Right lobe of liver (tissue), 6 donors: ENCODE measurements at regions not wholly inside any gene's neighbourhood (a gene's known extent, or its start where the extent isn't known, plus 50 kb on each side); places are given as distances from the start of the nearest gene placed in this dataset.

Source experiments
- ATAC-seq, 4 donors: fragments of 200-7000 bp; cut with Tn5 transposase; one replicate each; pipeline ENCODE4 v1.9.1; 2020; ENCODE audit warnings: mild to moderate bottlenecking in 4 of 4, moderate library complexity in 4 of 4
- DNase-seq, 3 donors: peaks; one replicate each; pipeline ENCODE4 v3.0.0-alpha.2; 2020
- H3K27ac ChIP-seq, 3 donors: fragments of 200-600 bp; one replicate each; pipeline ENCODE4 v1.8.0; 2022
- H3K27me3 ChIP-seq, 2 donors: fragments of 200-600 bp; one replicate each; pipeline ENCODE4 v1.8.0; 2022
- H3K36me3 ChIP-seq, 4 donors: fragments of 200-600 bp; sonication (generic) in 1 of 4; one replicate each; pipeline versions ENCODE4 v1.5.1 to v1.8.0; 2017 to 2022; ENCODE audit warnings: control low read depth in 1 of 4
- H3K4me1 ChIP-seq, 4 donors: fragments of 200-600 bp; sonication (generic) in 1 of 4; one replicate each; pipeline versions ENCODE4 v1.5.1 to v1.8.0; 2017 to 2022; ENCODE audit warnings: control low read depth in 1 of 4
- H3K4me3 ChIP-seq, 3 donors: fragments of 200-600 bp; one replicate each; pipeline ENCODE4 v1.8.0; 2022
- H3K9me3 ChIP-seq, 4 donors: fragments of 200-600 bp; sonication (generic) in 1 of 4; one replicate each; pipeline versions ENCODE4 v1.5.1 to v1.8.0; 2017 to 2022; ENCODE audit warnings: control low read depth in 1 of 4
- POLR2A ChIP-seq: fragments of 450-650 bp; IDR thresholded peaks from one replicate; pipeline ENCODE4 v1.6.1; 2017; ENCODE audit warnings: antibody characterized with exemption, mild to moderate bottlenecking
- WGBS: methylation state at CpG from one replicate; pipeline ENCODE4 v1.1.6; 2018; ENCODE audit warnings: low coverage, low lambda C conversion rate; ENCODE audit not compliant: insufficient coverage; ENCODE audit errors: missing lambda C conversion rate; 5-methylcytosine and 5-hydroxymethylcytosine counted together
- intact Hi-C, 2 donors: fragments of 100-400 bp; cut with DNase I; formaldehyde crosslinking; loops; one replicate each; pipeline versions ENCODE4 v1.11.2 to v1.14.1; 2022
- TF ChIP-seq, protein P1 (sequence below), 4 donors: fragments of 200-600 bp in 3 of 4; fragments of 450-650 bp in 1 of 4; IDR thresholded peaks; one replicate each; pipeline versions ENCODE4 v1.5.1 to v1.8.0; 2016 to 2022; ENCODE audit warnings: antibody characterized with exemption in 4 of 4, mild to moderate bottlenecking in 2 of 4
- donor health status: DM: no; HTN: yes; CAD: no.
- donor health status: DM: no; HTN: no; CAD: no.
- donor health status: DM: no; HTN: no; CAD: no.
- donor health status: DM: no; HTN: yes; CAD: no.
- donor health status: DM: no; HTN: yes; CAD: no.

DNA sequence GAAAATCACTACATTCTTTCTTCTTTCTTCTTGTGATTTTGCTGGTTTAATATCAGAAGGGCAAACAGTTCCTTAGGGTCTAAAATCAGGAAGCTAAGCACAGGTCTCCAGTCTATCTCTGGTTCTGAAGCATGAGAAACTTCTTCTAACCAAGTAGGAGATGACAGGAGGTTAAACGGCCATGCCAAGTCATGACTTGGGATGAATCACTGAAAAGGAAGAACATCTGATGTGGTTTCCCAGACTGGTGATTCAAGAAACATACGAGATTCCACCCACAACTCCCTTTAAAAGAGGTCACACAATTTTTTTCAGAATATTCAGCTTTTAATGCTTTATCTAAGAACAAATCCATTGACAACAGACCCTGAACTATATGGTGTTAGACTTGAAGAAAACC is 684.0 kb upstream of the PRKX start:
- DNase-seq, result no peak
- no peak for TF ChIP-seq POLR2A
- TF ChIP-seq, protein P1, sequence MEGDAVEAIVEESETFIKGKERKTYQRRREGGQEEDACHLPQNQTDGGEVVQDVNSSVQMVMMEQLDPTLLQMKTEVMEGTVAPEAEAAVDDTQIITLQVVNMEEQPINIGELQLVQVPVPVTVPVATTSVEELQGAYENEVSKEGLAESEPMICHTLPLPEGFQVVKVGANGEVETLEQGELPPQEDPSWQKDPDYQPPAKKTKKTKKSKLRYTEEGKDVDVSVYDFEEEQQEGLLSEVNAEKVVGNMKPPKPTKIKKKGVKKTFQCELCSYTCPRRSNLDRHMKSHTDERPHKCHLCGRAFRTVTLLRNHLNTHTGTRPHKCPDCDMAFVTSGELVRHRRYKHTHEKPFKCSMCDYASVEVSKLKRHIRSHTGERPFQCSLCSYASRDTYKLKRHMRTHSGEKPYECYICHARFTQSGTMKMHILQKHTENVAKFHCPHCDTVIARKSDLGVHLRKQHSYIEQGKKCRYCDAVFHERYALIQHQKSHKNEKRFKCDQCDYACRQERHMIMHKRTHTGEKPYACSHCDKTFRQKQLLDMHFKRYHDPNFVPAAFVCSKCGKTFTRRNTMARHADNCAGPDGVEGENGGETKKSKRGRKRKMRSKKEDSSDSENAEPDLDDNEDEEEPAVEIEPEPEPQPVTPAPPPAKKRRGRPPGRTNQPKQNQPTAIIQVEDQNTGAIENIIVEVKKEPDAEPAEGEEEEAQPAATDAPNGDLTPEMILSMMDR (IDR thresholded peaks at IDR 0.05), result no peak
- Histone ChIP-seq H3K36me3 (no peaks in the 10 kb centered on the region), H3K9me3 (no peaks in the 10 kb centered on the region), H3K27me3 (no peaks in the 10 kb centered on the region), H3K4me1 (no peaks in the 10 kb centered on the region), H3K4me3 (no peak overlapping the region), H3K27ac (no peak overlapping the region)
- intact Hi-C loops, result no loop called here
- 34% methylated on average over 2 of the region's 2 CpGs for WGBS
- no peak for ATAC-seq

DNA sequence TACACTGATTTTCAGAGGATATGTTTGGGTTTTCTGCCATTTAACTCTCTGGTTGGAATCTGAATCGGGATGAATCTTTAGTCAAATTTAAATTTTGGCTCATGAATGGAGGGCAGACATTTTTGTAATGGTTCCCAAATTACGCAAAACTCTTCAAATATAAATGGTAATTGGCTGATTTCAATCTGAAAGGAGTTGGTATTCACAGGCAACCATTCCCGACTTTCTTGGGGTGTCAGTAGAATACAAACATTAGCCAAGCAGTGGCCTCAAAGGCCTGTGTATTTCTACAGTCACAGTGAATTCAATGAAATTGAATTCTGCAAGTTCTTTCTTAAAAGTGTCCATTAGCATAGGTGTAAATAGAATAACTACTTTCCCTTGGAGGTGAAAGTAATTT is 668.8 kb upstream of the PRKX start:
- DNase-seq, result no peak
- H3K4me1 ChIP-seq, result no peaks in the 10 kb centered on the region
- no peak for TF ChIP-seq POLR2A
- TF ChIP-seq, protein P1 (IDR thresholded peaks at IDR 0.05), result no peak

DNA sequence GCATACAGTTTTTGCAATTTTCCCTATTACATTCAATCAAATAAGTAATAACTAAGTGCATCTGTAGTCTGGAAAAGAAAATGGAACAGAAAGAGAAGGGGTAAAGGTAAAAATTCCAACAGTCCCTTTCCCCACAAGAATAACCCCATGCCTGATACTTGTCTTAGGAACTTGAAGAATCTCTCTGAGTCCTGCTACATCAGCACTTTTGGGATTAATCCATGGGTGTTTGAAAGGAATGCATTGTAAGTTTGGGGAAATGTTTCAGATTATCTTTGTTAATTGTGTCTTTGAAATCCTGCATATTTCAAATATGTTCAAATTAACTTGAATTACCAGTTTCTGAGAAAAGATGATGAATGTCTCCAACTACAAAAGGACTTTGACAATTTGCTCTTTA is 667.3 kb upstream of the PRKX start:
- ATAC-seq, result no peak

More for the DNA sequence above, 668.8 kb upstream of the PRKX start:
- Histone ChIP-seq H3K9me3 (no peaks in the 10 kb centered on the region), H3K27ac (no peak overlapping the region), H3K36me3 (no peaks in the 10 kb centered on the region), H3K27me3 (no peaks in the 10 kb centered on the region), H3K4me3 (no peak overlapping the region)
- WGBS, result 15% methylated on average over 3 of the region's 3 CpGs
- intact Hi-C loops, result no loop called here
- no peak for ATAC-seq

DNA sequence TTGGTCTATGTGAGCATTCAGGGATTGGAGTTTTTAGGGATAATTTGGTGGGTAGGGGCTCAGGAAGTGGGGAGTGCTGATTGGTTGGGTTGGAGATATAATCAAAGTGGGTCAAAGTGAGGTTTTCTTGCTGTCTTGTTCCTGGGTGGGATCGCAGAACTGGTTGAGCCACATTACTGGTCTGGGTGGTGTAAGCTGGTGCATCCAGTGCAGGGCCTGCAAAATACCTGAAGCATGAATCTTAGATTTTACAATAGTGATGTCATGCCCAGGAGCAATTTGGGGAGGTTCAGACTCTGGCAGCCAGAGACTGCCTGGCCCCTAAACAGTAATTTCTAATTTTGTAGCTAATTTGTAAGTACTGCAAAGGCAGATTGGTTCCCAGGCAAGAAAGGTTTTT is 665.6 kb upstream of the PRKX start:
- no peak for DNase-seq
- no peak for TF ChIP-seq POLR2A
- TF ChIP-seq, protein P1 (IDR thresholded peaks at IDR 0.05), result no peak
- no peaks in the 10 kb centered on the region for H3K36me3 ChIP-seq
- H3K4me3 ChIP-seq, result no peak overlapping the region
- WGBS, result 71% methylated on average over 1 of the region's 1 CpG
- intact Hi-C loops, result no loop called here
- no peaks in the 10 kb centered on the region for H3K4me1 ChIP-seq
- no peak for ATAC-seq
- no peaks in the 10 kb centered on the region for H3K9me3 ChIP-seq
- no peak overlapping the region for H3K27ac ChIP-seq
- no peaks in the 10 kb centered on the region for H3K27me3 ChIP-seq

More for the DNA sequence above, 667.3 kb upstream of the PRKX start:
- H3K4me3 ChIP-seq, result no peak overlapping the region
- no peaks in the 10 kb centered on the region for H3K4me1 ChIP-seq
- TF ChIP-seq POLR2A, result no peak
- TF ChIP-seq, protein P1 (IDR thresholded peaks at IDR 0.05), result no peak
- H3K36me3 ChIP-seq, result no peaks in the 10 kb centered on the region
- intact Hi-C loops, result no loop called here
- no peak overlapping the region for H3K27ac ChIP-seq
- H3K9me3 ChIP-seq, result no peaks in the 10 kb centered on the region
- no peaks in the 10 kb centered on the region for H3K27me3 ChIP-seq
- no peak for DNase-seq

DNA sequence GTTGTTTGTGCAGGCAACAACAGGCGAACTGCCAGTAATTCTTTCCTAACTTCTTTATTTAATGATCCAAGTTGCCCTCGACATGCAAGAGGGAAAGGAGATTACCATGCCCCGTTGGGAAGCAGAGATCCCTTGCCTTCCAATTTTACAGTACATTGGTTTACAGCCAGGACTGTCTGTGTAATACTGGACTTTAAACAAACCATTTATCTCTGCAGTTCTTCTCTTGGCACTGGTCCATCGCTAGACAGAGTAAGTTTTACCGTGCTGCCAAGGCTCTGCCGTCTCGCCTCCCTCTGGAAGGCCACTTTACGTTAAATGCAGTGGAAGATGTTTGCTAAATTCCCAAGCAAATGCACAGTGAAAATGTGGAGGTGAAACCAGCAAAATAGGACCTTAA is 660.3 kb upstream of the PRKX start:
- DNase-seq (no peak), ATAC-seq (peak in 2 of 4 donors; percentile 36 to 55)
- Histone ChIP-seq H3K9me3 (no peaks in the 10 kb centered on the region), H3K27me3 (no peaks in the 10 kb centered on the region), H3K4me3 (no peak overlapping the region), H3K36me3 (no peaks in the 10 kb centered on the region), H3K4me1 (no peaks in the 10 kb centered on the region), H3K27ac (no peak overlapping the region)
- intact Hi-C loops, result no loop called here
- WGBS, result 32% methylated on average over 8 of the region's 8 CpGs
- no peak for TF ChIP-seq POLR2A
- TF ChIP-seq, protein P1 (IDR thresholded peaks at IDR 0.05), result no peak
